Left ventricle myocardium inferior (tissue), 1 donor: ENCODE measurements at regions not wholly inside any gene's neighbourhood (a gene's known extent, or its start where the extent isn't known, plus 50 kb on each side); places are given as distances from the start of the nearest gene placed in this dataset.

Experiments used
- DNase-seq: peaks from one replicate; pipeline ENCODE4 v3.0.0-alpha.2; 2020
- H3K27ac ChIP-seq: fragments of 200-600 bp; replicated peaks from 2 replicates; pipeline ENCODE4 v1.8.0; 2021
- H3K27me3 ChIP-seq: fragments of 200-600 bp; 2 replicates; pipeline ENCODE4 v1.8.0; 2021; ENCODE audit warnings: low read depth
- H3K36me3 ChIP-seq: fragments of 200-600 bp; 2 replicates; pipeline ENCODE4 v1.8.0; 2021
- H3K4me1 ChIP-seq: fragments of 200-600 bp; 2 replicates; pipeline ENCODE4 v1.8.0; 2021
- H3K4me3 ChIP-seq: fragments of 200-600 bp; 2 replicates; pipeline ENCODE4 v1.8.0; 2021; ENCODE audit warnings: mild to moderate bottlenecking, moderate library complexity
- H3K9me3 ChIP-seq: fragments of 200-600 bp; replicated peaks from 2 replicates; pipeline ENCODE4 v1.8.0; 2021
- CTCF ChIP-seq: fragments of 200-600 bp; IDR thresholded peaks from 2 replicates; pipeline ENCODE4 v1.8.0; 2021; ENCODE audit warnings: antibody characterized with exemption, mild to moderate bottlenecking, borderline replicate concordance
- intact Hi-C: fragments of 100-400 bp; cut with micrococcal nuclease; formaldehyde crosslinking; loops from one replicate; pipeline ENCODE4 v1.11.0; 2022
- donor health status: DM: no; HTN: yes; CAD: no; lungs with severe emphysema.

- Histone ChIP-seq H3K4me1 (no peaks in the 10 kb centered on the region), H3K4me3 (no peak overlapping the region), H3K36me3 (no peaks in the 10 kb centered on the region), H3K27ac (no peak overlapping the region), H3K9me3 (no peaks in the 10 kb centered on the region), H3K27me3 (no peaks in the 10 kb centered on the region)
- DNase-seq, result no peak
- TF ChIP-seq CTCF, result no peak
- intact Hi-C loops, result no loop called here
Measured at GRCh38 chr5:51821697-51822096, 438.4 kb downstream of the ISL1 start.

GRCh38 chr5:51829230-51829629, 446.0 kb downstream of the ISL1 start:
- no peaks in the 10 kb centered on the region for H3K27me3 ChIP-seq
- no peaks in the 10 kb centered on the region for H3K4me1 ChIP-seq
- H3K9me3 ChIP-seq, result no peaks in the 10 kb centered on the region
- H3K27ac ChIP-seq, result no peak overlapping the region
- H3K4me3 ChIP-seq, result no peak overlapping the region
- TF ChIP-seq CTCF, result no peak
- DNase-seq, result no peak
- H3K36me3 ChIP-seq, result no peaks in the 10 kb centered on the region
- intact Hi-C loops, result no loop called here

GRCh38 chr5:51829691-51830090, 446.4 kb downstream of the ISL1 start:
- DNase-seq, result no peak
- Histone ChIP-seq H3K4me1 (no peaks in the 10 kb centered on the region), H3K27ac (no peak overlapping the region), H3K4me3 (no peak overlapping the region), H3K27me3 (no peaks in the 10 kb centered on the region), H3K36me3 (no peaks in the 10 kb centered on the region), H3K9me3 (no peaks in the 10 kb centered on the region)
- no peak for TF ChIP-seq CTCF
- intact Hi-C loops, result no loop called here

GRCh38 chr5:51832934-51833470, 449.8 kb downstream of the ISL1 start:
- Histone ChIP-seq H3K36me3 (no peaks in the 10 kb centered on the region), H3K9me3 (no peaks in the 10 kb centered on the region), H3K4me1 (no peaks in the 10 kb centered on the region), H3K27ac (no peak overlapping the region), H3K4me3 (no peak overlapping the region), H3K27me3 (no peaks in the 10 kb centered on the region)
- intact Hi-C loops, result no loop called here
- no peak for DNase-seq
- TF ChIP-seq CTCF, result no peak

GRCh38 chr5:51838459-51838858, 455.2 kb downstream of the ISL1 start:
- H3K4me1 ChIP-seq, result no peaks in the 10 kb centered on the region
- H3K27ac ChIP-seq, result no peak overlapping the region
- no peaks in the 10 kb centered on the region for H3K36me3 ChIP-seq
- intact Hi-C loops, result no loop called here
- no peaks in the 10 kb centered on the region for H3K9me3 ChIP-seq
- no peak overlapping the region for H3K4me3 ChIP-seq
- DNase-seq, result no peak
- no peak for TF ChIP-seq CTCF
- H3K27me3 ChIP-seq, result no peaks in the 10 kb centered on the region

GRCh38 chr5:51843893-51844292, 460.6 kb downstream of the ISL1 start:
- no peaks in the 10 kb centered on the region for H3K36me3 ChIP-seq
- intact Hi-C loops, result no loop called here
- no peaks in the 10 kb centered on the region for H3K4me1 ChIP-seq
- TF ChIP-seq CTCF, result no peak
- no peak overlapping the region for H3K4me3 ChIP-seq
- no peak overlapping the region for H3K27ac ChIP-seq
- DNase-seq, result no peak
- no peaks in the 10 kb centered on the region for H3K27me3 ChIP-seq
- no peaks in the 10 kb centered on the region for H3K9me3 ChIP-seq
